ENCODE measurements at regions not wholly inside any gene's neighbourhood (a gene's known extent, or its start where the extent isn't known, plus 50 kb on each side); places are given as distances from the start of the nearest gene placed in this dataset.

DNA sequence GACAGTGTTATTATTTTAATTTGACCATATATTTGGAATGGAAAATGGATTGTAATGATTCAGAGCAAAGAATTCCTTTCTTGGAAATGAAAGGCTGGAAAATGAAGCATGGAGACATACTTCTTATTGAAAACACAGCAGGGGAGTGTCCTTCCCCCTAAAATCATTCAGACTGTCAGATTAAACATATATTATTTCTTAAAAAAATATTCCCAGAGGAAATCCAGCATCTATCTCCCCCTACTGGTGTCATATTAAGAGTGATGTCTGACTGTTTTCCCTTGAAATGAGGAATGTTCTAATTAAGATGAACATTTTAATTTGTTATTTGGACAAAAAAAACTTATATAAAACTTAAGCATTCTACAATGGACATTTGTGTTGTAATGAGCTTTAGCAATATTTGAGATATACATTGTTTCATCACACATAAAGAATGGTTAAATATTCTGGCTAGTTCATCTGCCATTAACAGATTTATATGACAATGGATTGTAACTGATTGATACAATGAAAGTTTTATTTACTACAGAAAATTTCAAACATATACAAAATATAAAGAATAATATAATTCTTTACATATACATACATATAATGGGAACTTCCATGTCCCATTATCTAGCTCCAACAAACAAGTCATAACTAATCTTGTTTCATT lies 264.6 kb downstream of the SPRY1 start:
- TF ChIP-seq, protein P1, sequence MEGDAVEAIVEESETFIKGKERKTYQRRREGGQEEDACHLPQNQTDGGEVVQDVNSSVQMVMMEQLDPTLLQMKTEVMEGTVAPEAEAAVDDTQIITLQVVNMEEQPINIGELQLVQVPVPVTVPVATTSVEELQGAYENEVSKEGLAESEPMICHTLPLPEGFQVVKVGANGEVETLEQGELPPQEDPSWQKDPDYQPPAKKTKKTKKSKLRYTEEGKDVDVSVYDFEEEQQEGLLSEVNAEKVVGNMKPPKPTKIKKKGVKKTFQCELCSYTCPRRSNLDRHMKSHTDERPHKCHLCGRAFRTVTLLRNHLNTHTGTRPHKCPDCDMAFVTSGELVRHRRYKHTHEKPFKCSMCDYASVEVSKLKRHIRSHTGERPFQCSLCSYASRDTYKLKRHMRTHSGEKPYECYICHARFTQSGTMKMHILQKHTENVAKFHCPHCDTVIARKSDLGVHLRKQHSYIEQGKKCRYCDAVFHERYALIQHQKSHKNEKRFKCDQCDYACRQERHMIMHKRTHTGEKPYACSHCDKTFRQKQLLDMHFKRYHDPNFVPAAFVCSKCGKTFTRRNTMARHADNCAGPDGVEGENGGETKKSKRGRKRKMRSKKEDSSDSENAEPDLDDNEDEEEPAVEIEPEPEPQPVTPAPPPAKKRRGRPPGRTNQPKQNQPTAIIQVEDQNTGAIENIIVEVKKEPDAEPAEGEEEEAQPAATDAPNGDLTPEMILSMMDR (IDR thresholded peaks at IDR 0.05; ENCODE audit: low read depth, low read length), result peak; percentile 37; the same call in 1 of the 2 replicates
- H3K4me3 ChIP-seq (ENCODE audit: low read depth, low read length), result no peak overlapping the region

DNA sequence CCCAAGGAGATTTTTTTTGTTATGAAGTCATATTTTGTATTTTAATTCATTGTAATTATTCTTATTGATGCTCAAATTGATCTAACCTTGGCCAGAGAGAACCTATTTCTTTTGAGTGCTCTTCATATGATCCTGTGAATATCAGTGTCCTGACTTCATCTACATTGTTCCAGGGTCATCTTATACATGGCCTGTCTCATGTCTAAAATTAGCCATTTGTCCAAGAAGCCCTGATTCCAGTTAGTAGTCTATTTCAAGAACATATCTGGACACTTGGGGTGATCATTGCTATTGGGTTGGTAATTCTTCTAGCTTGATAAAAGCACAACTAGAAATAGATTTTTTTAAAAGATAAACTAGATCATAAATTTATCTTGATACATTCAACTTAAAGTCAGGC lies 266.2 kb downstream of the SPRY1 start:
- no peak overlapping the region for H3K4me3 ChIP-seq (ENCODE audit: low read depth, low read length)
- TF ChIP-seq, protein P1 (IDR thresholded peaks at IDR 0.05; ENCODE audit: low read depth, low read length), result no peak

GRCh38 chr4:123666486-123666885 lies 269.9 kb downstream of the SPRY1 start:
- TF ChIP-seq, protein P1 (IDR thresholded peaks at IDR 0.05; ENCODE audit: low read depth, low read length), result no peak

GRCh38 chr4:123667496-123667895 lies 270.9 kb downstream of the SPRY1 start:
- H3K4me3 ChIP-seq (ENCODE audit: low read depth, low read length), result no peak overlapping the region
- TF ChIP-seq, protein P1 (IDR thresholded peaks at IDR 0.05; ENCODE audit: low read depth, low read length), result no peak

More at GRCh38 chr4:123666486-123666885, 269.9 kb downstream of the SPRY1 start:
- H3K4me3 ChIP-seq (ENCODE audit: low read depth, low read length), result no peak overlapping the region

GRCh38 chr4:123667991-123668390 lies 271.4 kb downstream of the SPRY1 start:
- TF ChIP-seq, protein P1 (IDR thresholded peaks at IDR 0.05; ENCODE audit: low read depth, low read length), result no peak
- H3K4me3 ChIP-seq (ENCODE audit: low read depth, low read length), result no peak overlapping the region

DNA sequence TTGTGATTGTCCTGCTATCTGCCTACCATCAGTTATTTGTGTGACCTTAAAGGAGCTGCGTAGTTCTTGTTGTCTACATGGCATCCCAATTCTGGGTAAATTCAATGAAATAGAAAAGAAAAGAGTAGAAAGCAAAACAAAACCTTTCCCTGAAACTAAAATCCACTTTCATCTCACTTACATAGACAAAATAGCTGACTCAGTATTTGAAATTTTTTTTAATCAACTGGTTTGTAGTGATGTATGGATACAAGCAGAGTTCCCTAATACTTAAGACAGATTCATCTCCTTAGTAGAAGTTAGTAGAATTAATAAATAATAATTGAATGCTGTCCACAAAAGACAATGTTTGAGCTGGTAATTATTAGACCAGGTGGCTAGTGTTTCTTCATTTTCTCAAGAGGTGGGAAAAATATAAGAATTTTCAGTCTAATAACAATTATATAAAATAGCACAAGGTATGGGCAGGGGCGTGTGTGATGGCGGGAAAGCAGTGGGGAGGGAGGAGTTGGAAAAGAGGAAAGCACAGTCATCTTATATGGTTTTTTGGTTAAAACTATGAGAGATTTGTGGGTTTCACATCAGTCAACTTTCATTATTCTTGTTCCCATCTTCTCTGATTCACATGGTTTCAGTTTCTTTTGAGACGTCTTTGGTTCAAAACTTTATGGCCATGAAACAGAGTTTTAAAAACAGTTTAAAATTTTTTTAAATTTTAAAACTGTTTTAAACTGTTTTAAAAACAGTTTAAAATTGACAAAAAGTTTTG lies 275.2 kb downstream of the SPRY1 start:
- no peak overlapping the region for H3K4me3 ChIP-seq (ENCODE audit: low read depth, low read length)
- TF ChIP-seq, protein P1 (IDR thresholded peaks at IDR 0.05; ENCODE audit: low read depth, low read length), result no peak

DNA sequence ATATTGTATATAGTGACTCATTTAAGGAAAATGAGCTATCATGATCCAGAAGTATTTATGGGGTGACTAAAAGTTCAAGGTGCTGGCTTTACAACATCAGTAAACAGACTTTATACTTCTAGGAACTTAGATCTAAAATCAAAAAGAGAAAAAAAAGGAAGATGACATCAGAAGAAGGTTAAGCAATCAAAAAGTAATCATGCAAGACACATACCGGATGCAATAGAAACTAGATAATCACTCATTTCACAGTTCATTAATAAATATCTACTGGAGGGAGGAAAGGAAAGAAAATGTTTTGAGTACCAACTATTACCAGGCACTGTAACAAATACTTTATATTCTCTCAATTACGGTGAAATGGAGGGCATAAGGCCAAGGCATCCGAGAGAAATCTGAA lies 276.4 kb downstream of the SPRY1 start:
- H3K4me3 ChIP-seq (ENCODE audit: low read depth, low read length), result no peak overlapping the region
- TF ChIP-seq, protein P1 (IDR thresholded peaks at IDR 0.05; ENCODE audit: low read depth, low read length), result no peak
